ENCODE measurements at regions not wholly inside any gene's neighbourhood (a gene's known extent, or its start where the extent isn't known, plus 50 kb on each side); places are given as distances from the start of the nearest gene placed in this dataset.

DNA sequence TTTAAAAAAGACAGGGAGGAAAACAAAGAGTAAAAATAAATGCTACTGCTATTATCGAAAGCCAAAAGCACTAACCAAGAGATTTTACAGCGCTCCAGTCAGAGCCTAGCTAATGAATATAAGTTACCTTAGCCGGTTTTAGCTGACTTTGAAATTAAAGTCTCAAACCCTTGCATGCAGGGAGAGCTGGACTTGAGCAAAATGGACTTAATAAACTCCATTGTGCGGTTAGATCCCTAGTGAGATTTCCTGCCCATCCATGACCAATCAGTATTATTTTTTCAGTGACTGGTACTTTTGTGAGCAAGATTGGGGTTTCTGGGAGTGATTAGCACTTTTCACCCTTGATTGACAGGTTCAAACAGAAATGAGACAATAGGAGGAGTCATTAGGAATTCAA is 333.4 kb upstream of the ADGRL2 start:
- TF ChIP-seq, protein P1, sequence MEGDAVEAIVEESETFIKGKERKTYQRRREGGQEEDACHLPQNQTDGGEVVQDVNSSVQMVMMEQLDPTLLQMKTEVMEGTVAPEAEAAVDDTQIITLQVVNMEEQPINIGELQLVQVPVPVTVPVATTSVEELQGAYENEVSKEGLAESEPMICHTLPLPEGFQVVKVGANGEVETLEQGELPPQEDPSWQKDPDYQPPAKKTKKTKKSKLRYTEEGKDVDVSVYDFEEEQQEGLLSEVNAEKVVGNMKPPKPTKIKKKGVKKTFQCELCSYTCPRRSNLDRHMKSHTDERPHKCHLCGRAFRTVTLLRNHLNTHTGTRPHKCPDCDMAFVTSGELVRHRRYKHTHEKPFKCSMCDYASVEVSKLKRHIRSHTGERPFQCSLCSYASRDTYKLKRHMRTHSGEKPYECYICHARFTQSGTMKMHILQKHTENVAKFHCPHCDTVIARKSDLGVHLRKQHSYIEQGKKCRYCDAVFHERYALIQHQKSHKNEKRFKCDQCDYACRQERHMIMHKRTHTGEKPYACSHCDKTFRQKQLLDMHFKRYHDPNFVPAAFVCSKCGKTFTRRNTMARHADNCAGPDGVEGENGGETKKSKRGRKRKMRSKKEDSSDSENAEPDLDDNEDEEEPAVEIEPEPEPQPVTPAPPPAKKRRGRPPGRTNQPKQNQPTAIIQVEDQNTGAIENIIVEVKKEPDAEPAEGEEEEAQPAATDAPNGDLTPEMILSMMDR (IDR thresholded peaks at IDR 0.05; ENCODE audit: extremely low read depth, insufficient read depth, missing control alignments), result no peak
- in situ Hi-C loops (cut with MboI; ENCODE audit: low pct_unique_long_range_greater_than_20kb, low sequenced_read_pairs, unreplicated experiment), result no loop called here
- no peak for DNase-seq (ENCODE audit: low spot score)

DNA sequence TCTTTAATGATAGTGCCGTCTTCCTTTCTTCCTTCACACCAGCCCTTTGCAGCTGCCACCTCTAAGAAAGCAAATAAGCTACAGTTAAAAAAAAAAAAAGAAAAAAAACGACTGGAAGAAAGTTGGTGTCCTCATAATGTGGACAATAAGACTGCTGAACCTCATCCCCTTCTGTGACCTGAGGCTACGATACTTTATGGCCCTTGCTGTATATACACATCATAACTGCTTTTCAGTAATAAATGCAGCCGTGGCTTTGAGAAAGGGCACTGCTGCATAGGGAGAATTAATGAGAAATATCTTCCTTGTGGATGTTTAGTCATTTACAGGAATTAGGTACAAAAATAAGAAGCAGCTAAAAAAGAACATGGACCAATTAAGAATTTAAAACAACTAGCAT is 333.8 kb upstream of the ADGRL2 start:
- TF ChIP-seq, protein P1 (IDR thresholded peaks at IDR 0.05; ENCODE audit: extremely low read depth, insufficient read depth, missing control alignments), result no peak

DNA sequence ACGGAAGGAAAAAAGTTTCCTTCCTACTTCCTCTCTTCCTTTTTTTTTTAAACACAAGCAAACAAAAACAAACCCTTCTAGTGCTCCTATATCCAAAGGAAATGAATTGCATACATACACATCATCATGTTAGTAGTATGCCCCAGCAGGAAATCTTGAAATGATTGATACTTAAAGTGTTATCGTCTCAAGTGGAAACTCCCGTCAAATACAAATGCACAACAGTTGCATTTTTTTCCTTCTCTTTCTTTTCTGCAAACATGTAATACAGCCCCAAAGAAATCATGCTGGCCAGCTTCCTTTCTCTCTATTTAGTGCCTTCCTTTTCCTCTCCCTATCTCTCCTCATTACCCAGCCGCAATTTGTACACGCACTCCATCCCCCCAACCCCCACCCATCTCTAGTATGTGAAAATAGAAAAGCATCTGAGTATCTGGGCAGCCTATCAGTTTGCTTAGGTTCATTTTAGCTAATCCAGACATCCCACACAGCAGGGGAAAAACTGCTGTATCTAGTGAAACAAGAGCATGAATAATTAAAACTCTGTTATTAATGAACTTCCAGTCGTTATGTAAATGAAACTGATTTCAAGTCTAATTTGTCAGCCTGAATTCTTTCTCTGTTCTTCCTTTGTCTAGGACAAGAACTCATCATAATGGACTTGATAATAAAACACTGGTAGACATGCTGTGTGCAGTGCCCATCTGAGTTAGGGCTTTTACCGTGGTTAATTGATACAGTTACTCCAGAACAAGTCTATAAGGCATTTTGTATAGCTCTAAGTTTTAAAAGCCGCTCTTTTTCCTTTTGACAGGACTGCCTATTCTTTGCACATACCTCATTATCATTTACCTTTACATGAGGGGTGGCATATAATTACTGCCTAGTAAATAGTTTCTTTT is 336.5 kb upstream of the ADGRL2 start:
- no peak for DNase-seq (ENCODE audit: low spot score)
- TF ChIP-seq, protein P1 (IDR thresholded peaks at IDR 0.05; ENCODE audit: extremely low read depth, insufficient read depth, missing control alignments), result no peak
- in situ Hi-C loops (cut with MboI; ENCODE audit: low pct_unique_long_range_greater_than_20kb, low sequenced_read_pairs, unreplicated experiment), result no loop called here

More for the DNA sequence above, 333.8 kb upstream of the ADGRL2 start:
- DNase-seq (ENCODE audit: low spot score), result no peak
- in situ Hi-C loops (cut with MboI; ENCODE audit: low pct_unique_long_range_greater_than_20kb, low sequenced_read_pairs, unreplicated experiment), result no loop called here

DNA sequence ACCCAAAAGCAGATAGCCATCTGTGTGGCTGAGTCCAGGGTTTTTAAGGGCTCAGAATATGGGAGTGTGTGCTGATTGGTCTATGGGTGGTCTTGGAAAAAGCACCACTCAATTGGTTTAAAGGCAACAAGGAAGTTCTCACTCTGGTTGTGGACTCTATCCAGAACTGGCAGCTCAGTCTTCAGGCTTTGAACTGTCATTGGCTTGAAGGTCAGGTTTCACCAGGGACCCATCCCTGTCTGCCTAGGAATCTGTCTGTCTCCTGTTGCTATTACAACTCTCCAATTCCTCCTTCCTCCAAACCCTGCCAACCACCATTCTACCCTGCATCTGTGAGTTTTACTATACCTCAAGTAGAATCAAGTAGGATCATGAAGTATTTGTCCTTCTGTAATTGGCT is 341.7 kb upstream of the ADGRL2 start:
- in situ Hi-C loops (cut with MboI; ENCODE audit: low pct_unique_long_range_greater_than_20kb, low sequenced_read_pairs, unreplicated experiment), result no loop called here
- TF ChIP-seq, protein P1 (IDR thresholded peaks at IDR 0.05; ENCODE audit: extremely low read depth, insufficient read depth, missing control alignments), result no peak
- no peak for DNase-seq (ENCODE audit: low spot score)

DNA sequence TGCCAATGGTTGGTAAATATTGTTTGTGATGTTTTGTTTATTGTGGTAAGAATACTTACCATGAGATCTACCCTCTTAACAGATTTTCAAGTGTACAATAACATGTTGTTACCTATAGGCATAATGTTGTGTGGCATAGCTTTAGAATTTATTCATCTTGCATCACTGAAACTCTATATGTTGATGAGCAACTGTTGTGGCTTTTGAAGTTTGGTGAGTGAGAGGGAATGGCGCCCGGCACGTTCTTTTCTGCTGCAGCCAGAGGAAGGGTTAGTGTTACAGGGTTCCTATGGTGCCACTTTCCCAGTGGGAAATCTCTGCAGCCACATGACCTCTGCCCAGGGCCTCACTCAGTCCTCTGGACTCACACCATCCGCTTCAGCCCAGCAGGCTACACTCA is 342.5 kb upstream of the ADGRL2 start:
- TF ChIP-seq, protein P1 (IDR thresholded peaks at IDR 0.05; ENCODE audit: extremely low read depth, insufficient read depth, missing control alignments), result no peak
- DNase-seq (ENCODE audit: low spot score), result no peak
- in situ Hi-C loops (cut with MboI; ENCODE audit: low pct_unique_long_range_greater_than_20kb, low sequenced_read_pairs, unreplicated experiment), result no loop called here

DNA sequence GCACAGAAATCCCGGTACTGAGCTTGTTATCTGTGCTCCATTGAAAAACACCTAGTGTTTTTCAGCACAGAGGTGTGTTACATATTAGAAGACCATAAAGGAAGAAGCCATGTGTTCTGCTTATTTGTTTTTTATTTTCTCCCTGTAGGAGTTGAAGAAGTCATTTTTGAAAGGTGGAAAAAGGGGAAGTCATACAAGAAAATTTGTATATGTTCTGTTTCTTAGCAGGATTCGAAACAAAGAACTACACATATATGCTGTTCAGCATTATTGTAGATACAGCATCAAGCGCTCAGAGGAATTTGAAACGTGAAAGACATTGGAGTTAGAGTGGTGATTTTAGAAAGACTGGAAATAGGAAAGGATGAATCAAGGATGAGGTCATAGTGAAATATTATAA is 345.3 kb upstream of the ADGRL2 start:
- no peak for DNase-seq (ENCODE audit: low spot score)
- TF ChIP-seq, protein P1 (IDR thresholded peaks at IDR 0.05; ENCODE audit: extremely low read depth, insufficient read depth, missing control alignments), result no peak
- in situ Hi-C loops (cut with MboI; ENCODE audit: low pct_unique_long_range_greater_than_20kb, low sequenced_read_pairs, unreplicated experiment), result no loop called here

Measured in GM13977 (cell line).